ENCODE measurements at regions not wholly inside any gene's neighbourhood (a gene's known extent, or its start where the extent isn't known, plus 50 kb on each side); places are given as distances from the start of the nearest gene placed in this dataset.
"Not testable (repeated sequence)": the region's sequence is repeated elsewhere in the genome, so short reads cannot be mapped to it uniquely, and the experiment has no call there.

DNA sequence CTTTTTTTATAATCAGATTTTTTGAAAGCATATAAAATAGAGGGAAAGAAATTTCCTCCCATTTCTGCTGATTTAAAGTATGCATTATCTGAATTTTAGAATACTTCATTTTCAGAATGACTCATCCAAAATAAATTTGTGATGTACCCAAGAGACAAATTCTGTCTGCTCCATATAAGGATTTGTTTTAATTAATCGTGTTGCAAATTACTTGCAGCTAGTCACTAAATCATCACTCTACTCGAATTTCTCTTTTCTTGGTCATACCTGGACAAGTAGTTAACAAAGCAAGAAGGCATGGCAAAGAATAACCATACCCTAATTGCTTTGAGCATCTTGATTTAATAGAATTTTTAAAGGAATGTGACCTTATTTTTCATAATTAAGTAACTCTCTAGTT, 284.1 kb upstream of the GRAMD2B start:
- TF ChIP-seq, protein P1, sequence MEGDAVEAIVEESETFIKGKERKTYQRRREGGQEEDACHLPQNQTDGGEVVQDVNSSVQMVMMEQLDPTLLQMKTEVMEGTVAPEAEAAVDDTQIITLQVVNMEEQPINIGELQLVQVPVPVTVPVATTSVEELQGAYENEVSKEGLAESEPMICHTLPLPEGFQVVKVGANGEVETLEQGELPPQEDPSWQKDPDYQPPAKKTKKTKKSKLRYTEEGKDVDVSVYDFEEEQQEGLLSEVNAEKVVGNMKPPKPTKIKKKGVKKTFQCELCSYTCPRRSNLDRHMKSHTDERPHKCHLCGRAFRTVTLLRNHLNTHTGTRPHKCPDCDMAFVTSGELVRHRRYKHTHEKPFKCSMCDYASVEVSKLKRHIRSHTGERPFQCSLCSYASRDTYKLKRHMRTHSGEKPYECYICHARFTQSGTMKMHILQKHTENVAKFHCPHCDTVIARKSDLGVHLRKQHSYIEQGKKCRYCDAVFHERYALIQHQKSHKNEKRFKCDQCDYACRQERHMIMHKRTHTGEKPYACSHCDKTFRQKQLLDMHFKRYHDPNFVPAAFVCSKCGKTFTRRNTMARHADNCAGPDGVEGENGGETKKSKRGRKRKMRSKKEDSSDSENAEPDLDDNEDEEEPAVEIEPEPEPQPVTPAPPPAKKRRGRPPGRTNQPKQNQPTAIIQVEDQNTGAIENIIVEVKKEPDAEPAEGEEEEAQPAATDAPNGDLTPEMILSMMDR (IDR thresholded peaks at IDR 0.05; ENCODE audit: insufficient read depth, low read length, poor library complexity, severe bottlenecking), result no peak
- peak; percentile 10 for DNase-seq (ENCODE audit: low read depth)
- H3K36me3 ChIP-seq (ENCODE audit: control insufficient read depth, insufficient read depth, low read length), result no peaks in the 10 kb centered on the region
- H3K4me3 ChIP-seq (ENCODE audit: low read depth, low read length), result no peak overlapping the region
- H3K27me3 ChIP-seq (ENCODE audit: control insufficient read depth, insufficient read depth, low read length), result no peaks in the 10 kb centered on the region

DNA sequence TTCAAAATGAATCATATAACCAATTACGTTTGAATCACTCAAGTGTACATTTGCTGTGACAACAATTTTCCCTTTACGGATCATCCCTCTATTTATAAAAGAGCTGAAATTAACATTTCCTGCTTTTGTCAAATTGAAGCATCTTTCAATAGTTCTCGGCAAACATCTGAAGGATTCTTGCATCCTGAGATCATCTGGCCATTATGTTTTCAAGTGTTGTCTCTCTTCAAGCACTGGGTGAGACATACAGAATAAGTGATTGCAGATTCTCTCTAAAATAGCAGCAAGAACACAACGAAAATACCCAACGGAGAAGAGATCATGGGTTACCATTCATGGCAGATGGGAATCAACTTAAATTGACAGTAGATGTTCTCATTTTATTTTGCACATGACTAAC, 283.4 kb upstream of the GRAMD2B start:
- Histone ChIP-seq H3K27me3 (ENCODE audit: control insufficient read depth, insufficient read depth, low read length) (no peaks in the 10 kb centered on the region), H3K36me3 (ENCODE audit: control insufficient read depth, insufficient read depth, low read length) (no peaks in the 10 kb centered on the region), H3K4me3 (ENCODE audit: low read depth, low read length) (no peak overlapping the region)
- peak; percentile 28 for DNase-seq (ENCODE audit: low read depth)
- TF ChIP-seq, protein P1 (IDR thresholded peaks at IDR 0.05; ENCODE audit: insufficient read depth, low read length, poor library complexity, severe bottlenecking), result no peak

DNA sequence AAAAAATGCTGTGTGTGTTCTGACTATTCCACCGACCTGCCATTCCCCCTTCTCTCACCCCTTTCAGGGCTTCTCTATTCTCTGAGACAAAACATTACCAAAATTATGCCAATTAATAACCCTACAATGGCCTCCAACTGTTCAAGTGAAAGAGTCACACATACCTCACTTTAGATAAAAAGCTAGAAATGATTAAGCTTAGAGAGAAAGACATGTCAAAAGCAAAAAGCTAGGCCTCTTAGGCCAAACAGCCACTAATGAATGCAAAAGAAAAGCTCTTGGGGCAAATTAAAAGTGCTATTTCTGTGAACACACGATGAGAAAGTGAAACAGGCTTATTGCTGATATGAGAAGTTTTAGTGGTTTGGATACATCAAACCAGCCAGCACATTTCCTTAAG, 279.6 kb upstream of the GRAMD2B start:
- TF ChIP-seq, protein P1 (IDR thresholded peaks at IDR 0.05; ENCODE audit: insufficient read depth, low read length, poor library complexity, severe bottlenecking), result no peak
- Histone ChIP-seq H3K27me3 (ENCODE audit: control insufficient read depth, insufficient read depth, low read length) (no peaks in the 10 kb centered on the region), H3K4me3 (ENCODE audit: low read depth, low read length) (no peak overlapping the region), H3K36me3 (ENCODE audit: control insufficient read depth, insufficient read depth, low read length) (no peaks in the 10 kb centered on the region)
- DNase-seq (ENCODE audit: low read depth), result no peak

DNA sequence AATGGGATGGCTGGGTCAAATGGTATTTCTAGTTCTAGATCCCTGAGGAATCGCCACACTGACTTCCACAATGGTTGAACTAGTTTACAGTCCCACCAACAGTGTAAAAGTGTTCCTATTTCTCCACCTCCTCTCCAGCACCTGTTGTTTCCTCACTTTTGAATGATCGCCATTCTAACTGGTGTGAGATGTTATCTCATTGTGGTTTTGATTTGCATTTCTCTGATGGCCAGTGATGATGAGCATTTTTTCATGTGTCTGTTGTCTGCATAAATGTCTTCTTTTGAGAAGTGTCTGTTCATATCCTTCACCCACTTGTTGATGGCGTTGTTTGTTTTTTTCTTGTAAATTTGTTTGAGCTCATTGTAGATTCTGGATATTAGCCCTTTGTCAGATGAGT, 272.9 kb upstream of the GRAMD2B start:
- H3K4me3 ChIP-seq (ENCODE audit: low read depth, low read length); H3K36me3 ChIP-seq (ENCODE audit: control insufficient read depth, insufficient read depth, low read length); H3K27me3 ChIP-seq (ENCODE audit: control insufficient read depth, insufficient read depth, low read length); DNase-seq (ENCODE audit: low read depth): not testable (repeated sequence)

DNA sequence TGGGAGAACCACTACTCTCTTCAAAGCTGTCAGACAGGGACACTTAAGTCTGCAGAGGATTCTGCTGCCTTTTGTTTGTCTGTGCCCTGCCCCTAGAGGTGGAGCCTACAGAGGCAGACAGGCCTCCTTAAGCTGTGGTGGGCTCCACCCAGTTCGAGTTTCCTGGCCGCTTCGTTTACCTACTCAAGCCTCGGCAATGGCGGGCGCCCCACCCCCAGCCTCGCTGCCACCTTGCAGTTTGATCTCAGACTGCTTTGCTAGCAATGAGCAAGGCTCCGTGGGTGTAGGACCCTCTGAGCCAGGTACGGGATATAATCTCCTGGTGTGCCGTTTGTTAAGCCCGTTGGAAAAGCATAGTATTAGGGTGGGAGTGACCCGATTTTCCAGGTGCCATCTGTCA, 267.9 kb upstream of the GRAMD2B start:
- not testable (repeated sequence) for H3K27me3 ChIP-seq (ENCODE audit: control insufficient read depth, insufficient read depth, low read length); DNase-seq (ENCODE audit: low read depth); H3K36me3 ChIP-seq (ENCODE audit: control insufficient read depth, insufficient read depth, low read length); H3K4me3 ChIP-seq (ENCODE audit: low read depth, low read length)

DNA sequence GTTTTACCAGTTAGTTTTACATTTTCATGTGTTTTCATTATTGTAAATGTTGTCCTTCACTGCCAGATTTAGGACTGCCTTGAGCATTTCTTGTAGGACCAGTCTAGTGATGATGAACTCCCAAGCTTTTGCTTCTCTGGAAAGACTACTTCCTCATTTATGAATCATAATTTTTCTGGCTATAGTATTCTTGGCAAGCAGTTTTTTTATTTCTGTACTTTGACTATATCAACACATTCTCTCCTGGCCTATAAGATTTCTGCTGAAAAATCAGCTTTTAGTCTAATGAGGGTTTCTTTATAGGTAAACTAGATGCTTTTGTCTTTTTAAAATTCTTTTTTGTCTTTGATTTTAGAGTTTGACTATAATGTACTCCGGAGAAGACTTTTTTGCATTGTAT, 256.8 kb upstream of the GRAMD2B start:
- no peaks in the 10 kb centered on the region for H3K27me3 ChIP-seq (ENCODE audit: control insufficient read depth, insufficient read depth, low read length)
- TF ChIP-seq, protein P1 (IDR thresholded peaks at IDR 0.05; ENCODE audit: insufficient read depth, low read length, poor library complexity, severe bottlenecking), result no peak
- no peak overlapping the region for H3K4me3 ChIP-seq (ENCODE audit: low read depth, low read length)
- H3K36me3 ChIP-seq (ENCODE audit: control insufficient read depth, insufficient read depth, low read length), result no peaks in the 10 kb centered on the region
- no peak for DNase-seq (ENCODE audit: low read depth)

DNA sequence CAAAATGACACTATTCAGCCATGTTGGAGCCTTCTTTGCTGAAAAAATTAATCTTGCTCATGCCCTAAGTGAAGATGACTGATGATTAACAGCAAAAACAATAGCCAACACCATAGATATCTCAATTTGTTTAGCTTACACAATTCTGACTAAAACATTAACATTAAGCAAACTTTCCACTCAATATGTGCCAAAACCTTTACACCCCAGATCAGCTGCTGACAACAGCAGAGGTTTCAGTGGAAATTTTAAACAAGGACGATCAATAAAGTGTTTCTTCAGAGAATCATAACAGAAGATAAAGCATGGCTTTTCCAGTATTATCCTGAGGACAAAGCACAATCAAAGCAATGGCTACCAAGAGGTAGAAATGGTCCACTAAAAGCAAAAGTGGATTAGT, 254.4 kb upstream of the GRAMD2B start:
- DNase-seq (ENCODE audit: low read depth), result no peak
- Histone ChIP-seq H3K36me3 (ENCODE audit: control insufficient read depth, insufficient read depth, low read length) (no peaks in the 10 kb centered on the region), H3K4me3 (ENCODE audit: low read depth, low read length) (no peak overlapping the region), H3K27me3 (ENCODE audit: control insufficient read depth, insufficient read depth, low read length) (no peaks in the 10 kb centered on the region)
- TF ChIP-seq, protein P1 (IDR thresholded peaks at IDR 0.05; ENCODE audit: insufficient read depth, low read length, poor library complexity, severe bottlenecking), result no peak

Data from kidney epithelial cell (primary cell).